Panc1 (cell line): ENCODE measurements at regions not wholly inside any gene's neighbourhood (a gene's known extent, or its start where the extent isn't known, plus 50 kb on each side); places are given as distances from the start of the nearest gene placed in this dataset.

Experiments used
- ATAC-seq: fragments of 200-7000 bp; cut with Tn5 transposase; 2 replicates; pipeline ENCODE4 v1.9.1; 2020; ENCODE audit warnings: mild to moderate bottlenecking, moderate library complexity
- BruUV-seq: library from RNA; stranded (reverse); fragments of 400-500 nt; replicated peaks from 2 replicates; lab custom pipeline; 2021; lab: Mats Ljungman, UMichigan
- CTCF ChIA-PET: fragments of 300-600 bp; sonication (Branson Sonifier 250); formaldehyde crosslinking; loops from one replicate; lab custom pipeline; 2022; ENCODE audit warnings: antibody characterized with exemption; lab: Charles Lee
- POLR2A ChIA-PET: fragments of 300-600 bp; sonication (Branson Sonifier 250); formaldehyde crosslinking; loops from one replicate; lab custom pipeline; 2022; ENCODE audit warnings: antibody characterized with exemption; lab: Charles Lee
- DNase-seq: peaks from one replicate; pipeline ENCODE4 v3.0.0-alpha.2; 2010; ENCODE audit warnings: low read depth, low spot score
- H3K27ac ChIP-seq: 2 replicates; pipeline ENCODE4 v1.5.1; 2011; ENCODE audit warnings: mild to moderate bottlenecking, low read length, inconsistent platforms
- H3K27me3 ChIP-seq: fragments of 200-500 bp; sonication (Bioruptor generic); 2 replicates; pipeline ENCODE4 v1.6.0; 2014; ENCODE audit warnings: low read length, inconsistent platforms; ENCODE audit not compliant: control insufficient read depth, insufficient read depth
- H3K36me3 ChIP-seq: fragments of 200-500 bp; sonication (Bioruptor generic); 2 replicates; pipeline ENCODE4 v1.5.1; 2014; ENCODE audit warnings: inconsistent platforms, mild to moderate bottlenecking, low read length, moderate library complexity; ENCODE audit not compliant: control insufficient read depth, insufficient read depth
- H3K4me1 ChIP-seq: 2 replicates; pipeline ENCODE4 v1.5.1; 2011; ENCODE audit warnings: inconsistent platforms, mild to moderate bottlenecking, low read length, moderate library complexity; ENCODE audit not compliant: control insufficient read depth, insufficient read depth
- H3K4me3 ChIP-seq, 2 experiments: 2 replicates each; pipeline ENCODE4 v1.5.1; 2011 to 2012; ENCODE audit warnings: low read depth in 2 of 2, low read length in 2 of 2, mild to moderate bottlenecking in 2 of 2, inconsistent platforms in 1 of 2, moderate library complexity in 1 of 2
- H3K9me3 ChIP-seq: fragments of 200-500 bp; sonication (Bioruptor generic); 2 replicates; pipeline ENCODE4 v1.5.1; 2014; ENCODE audit warnings: low read depth, mild to moderate bottlenecking, inconsistent platforms, low read length, moderate library complexity; ENCODE audit not compliant: control insufficient read depth, insufficient read depth
- CTCF ChIP-seq: fragments of 450-650 bp; IDR thresholded peaks from 2 replicates; pipeline ENCODE4 v1.5.1; 2017; ENCODE audit warnings: mild to moderate bottlenecking
- POLR2AphosphoS5 ChIP-seq: IDR thresholded peaks from 2 replicates; pipeline ENCODE4 v1.6.1; 2012; ENCODE audit warnings: mild to moderate bottlenecking, low read depth, low read length, moderate library complexity
- REST ChIP-seq, 2 experiments: IDR thresholded peaks; 2 replicates each; pipeline ENCODE4 v1.6.1; 2011 to 2012; ENCODE audit warnings: low read depth in 2 of 2, control low read depth in 1 of 2, low read length in 1 of 2, mild to moderate bottlenecking in 1 of 2, moderate library complexity in 1 of 2; ENCODE audit not compliant: insufficient read depth in 1 of 2
- SIN3A ChIP-seq: IDR thresholded peaks from 2 replicates; pipeline ENCODE4 v1.6.1; 2012; ENCODE audit warnings: low read depth, mild to moderate bottlenecking, low read length, moderate library complexity, borderline replicate concordance; ENCODE audit not compliant: insufficient read depth
- TCF7L2 ChIP-seq: IDR thresholded peaks from 2 replicates; pipeline ENCODE4 v1.6.1; 2011; ENCODE audit warnings: mild to moderate bottlenecking, low read depth, low read length, inconsistent platforms
- in situ Hi-C: cut with HindIII; loops from 2 replicates; pipeline ENCODE4 v1.10.0; 2016; ENCODE audit warnings: low sequenced_read_pairs, low pct_unique_long_range_greater_than_20kb
- intact Hi-C: fragments of 100-400 bp; cut with micrococcal nuclease; formaldehyde crosslinking; loops from one replicate; pipeline ENCODE4 v1.10.0; 2022; ENCODE audit not compliant: unreplicated experiment

- H3K4me1 ChIP-seq, result no peaks in the 10 kb centered on the region
- no peak overlapping the region for H3K4me3 ChIP-seq
- H3K27me3 ChIP-seq, result no peaks in the 10 kb centered on the region
- no peak for DNase-seq
- BruUV-seq, result no TSS peak
- in situ Hi-C loops, result no loop called here
- no peaks in the 10 kb centered on the region for H3K36me3 ChIP-seq
- H3K27ac ChIP-seq, result no peak overlapping the region
- POLR2A ChIA-PET, result no interaction called here
- CTCF ChIA-PET, result no interaction called here
- no peak for ATAC-seq
- intact Hi-C loops, result no loop called here
- H3K9me3 ChIP-seq, result 0 out of 2 replicates have a peak, but pooled peaks cover under 1% of the 10 kb centered on the region
- no peak for TF ChIP-seq TCF7L2
- TF ChIP-seq SIN3A, result no peak
- TF ChIP-seq REST (IDR thresholded peaks at IDR 0.05; ENCODE audit: insufficient read depth in 1 of 2, low read depth in 2 of 2, low read length in 1 of 2), result no peak
- no peak for TF ChIP-seq CTCF
- TF ChIP-seq POLR2AphosphoS5, result no peak
Observed at GRCh38 chr3:102112704-102113230, 263.5 kb downstream of the NFKBIZ start.

- H3K4me1 ChIP-seq, result no peaks in the 10 kb centered on the region
- no peak overlapping the region for H3K4me3 ChIP-seq
- ChIA-PET POLR2A (no interaction called here), CTCF (interaction anchor here (0.6 kb wide), 1 partner anchor 285 kb away, joined by 5 read pairs; no protein-coding TSS in a partner anchor)
- in situ Hi-C loops (no loop called here), intact Hi-C loops (no loop called here)
- no TSS peak for BruUV-seq
- H3K27ac ChIP-seq, result no peak overlapping the region
- H3K27me3 ChIP-seq, result no peaks in the 10 kb centered on the region
- TF ChIP-seq TCF7L2 (no peak), POLR2AphosphoS5 (no peak), REST (IDR thresholded peaks at IDR 0.05; ENCODE audit: insufficient read depth in 1 of 2, low read depth in 2 of 2, low read length in 1 of 2) (no peak), SIN3A (no peak), CTCF (no peak)
- no peaks in the 10 kb centered on the region for H3K9me3 ChIP-seq
- DNase-seq, result no peak
- no peak for ATAC-seq
- no peaks in the 10 kb centered on the region for H3K36me3 ChIP-seq
Observed at GRCh38 chr3:102113421-102114041, 264.2 kb downstream of the NFKBIZ start.
